GM12878 (cell line): ENCODE measurements at regions not wholly inside any gene's neighbourhood (a gene's known extent, or its start where the extent isn't known, plus 50 kb on each side); places are given as distances from the start of the nearest gene placed in this dataset.

ENCODE experiments used
- ATAC-seq: fragments of 200-7000 bp; cut with Tn5 transposase; 3 replicates; pipeline ENCODE4 v1.9.1; 2020; ENCODE audit warnings: mild to moderate bottlenecking, moderate library complexity
- BruUV-seq: library from RNA; stranded (reverse); fragments of 400-500 nt; replicated peaks from 2 replicates; lab custom pipeline; 2021; lab: Mats Ljungman, UMichigan
- CTCF ChIA-PET: fragments of 300-600 bp; sonication (Branson Sonifier 250); formaldehyde crosslinking; extraction: SDS; loops from one replicate; lab custom pipeline; 2021; ENCODE audit warnings: inconsistent platforms; lab: Yijun Ruan, JAX
- POLR2A ChIA-PET: fragments of 350-600 bp; formaldehyde crosslinking; extraction: SDS; loops from one replicate; lab custom pipeline; 2021; ENCODE audit warnings: inconsistent platforms; lab: Charles Lee
- RAD21 ChIA-PET: fragments of 300-600 bp; sonication (Branson Sonifier 250); formaldehyde crosslinking; loops from one replicate; lab custom pipeline; 2023; ENCODE audit warnings: antibody characterized with exemption; ENCODE audit not compliant: unreplicated experiment; lab: Charles Lee
- SMC1A ChIA-PET: fragments of 300-600 bp; sonication (Branson Sonifier 250); formaldehyde crosslinking; loops from one replicate; lab custom pipeline; 2023; ENCODE audit not compliant: unreplicated experiment, uncharacterized antibody; lab: Charles Lee
- DNase-seq: peaks from one replicate; pipeline ENCODE4 v3.0.0-alpha.2; 2011; ENCODE audit warnings: low read depth, low spot score
- FAIRE-seq: peaks from 3 replicates; lab custom pipeline; 2011; peaks lifted over from hg19 to GRCh38; lab: Jason Lieb, UNC
- H2AFZ ChIP-seq: 2 replicates; pipeline ENCODE4 v1.6.0; 2011; ENCODE audit warnings: low read depth, low read length, control low read depth; ENCODE audit not compliant: control insufficient read depth
- H3K27ac ChIP-seq: 2 replicates; pipeline ENCODE4 v1.5.1; 2011; ENCODE audit warnings: control low read depth; ENCODE audit not compliant: control insufficient read depth, insufficient read depth
- H3K27me3 ChIP-seq, 2 experiments: replicated peaks in 1 of 2; 2 replicates each; pipeline versions ENCODE4 v1.6.0 to v1.6.1; 2011; ENCODE audit warnings: low read length in 1 of 2; ENCODE audit not compliant: control insufficient read depth in 2 of 2, insufficient read depth in 2 of 2
- H3K36me3 ChIP-seq, 2 experiments: 2 replicates each; pipeline ENCODE4 v1.5.1; 2011; ENCODE audit warnings: low read length in 1 of 2; ENCODE audit not compliant: control insufficient read depth in 2 of 2, insufficient read depth in 2 of 2
- H3K4me1 ChIP-seq: 2 replicates; pipeline ENCODE4 v1.6.1; 2011; ENCODE audit warnings: mild to moderate bottlenecking, low read length, moderate library complexity, mixed read lengths; ENCODE audit not compliant: control insufficient read depth, insufficient read depth
- H3K4me2 ChIP-seq: 2 replicates; pipeline ENCODE4 v1.6.0; 2011; ENCODE audit warnings: control low read depth; ENCODE audit not compliant: control insufficient read depth, insufficient read depth
- H3K4me3 ChIP-seq: fragments of 200-600 bp; sonication (generic); 2 replicates; pipeline ENCODE4 v1.5.1; 2016
- H3K79me2 ChIP-seq: 2 replicates; pipeline ENCODE4 v1.6.0; 2011; ENCODE audit warnings: low read length; ENCODE audit not compliant: control insufficient read depth, insufficient read depth
- H3K9ac ChIP-seq: 2 replicates; pipeline ENCODE4 v1.8.0; 2011; ENCODE audit warnings: low read length, control low read depth, mixed read lengths; ENCODE audit not compliant: control insufficient read depth, insufficient read depth
- H3K9me3 ChIP-seq: replicated peaks from 3 replicates; pipeline ENCODE4 v1.5.1; 2011; ENCODE audit warnings: mild to moderate bottlenecking, low read length; ENCODE audit not compliant: control insufficient read depth, insufficient read depth
- H4K20me1 ChIP-seq: 2 replicates; pipeline ENCODE4 v1.6.0; 2011; ENCODE audit not compliant: control insufficient read depth, insufficient read depth
- BRCA1 ChIP-seq: IDR thresholded peaks from 2 replicates; pipeline ENCODE4 v1.6.1; 2011; ENCODE audit warnings: low read depth, low read length, improper control_type of control experiment
- CHD1 ChIP-seq: IDR thresholded peaks from 2 replicates; pipeline ENCODE4 v1.6.1; 2012; ENCODE audit warnings: low read depth, low read length, improper control_type of control experiment
- CREM ChIP-seq: IDR thresholded peaks from 2 replicates; pipeline ENCODE4 v1.6.1; 2014; ENCODE audit warnings: antibody characterized with exemption, low read depth
- EZH2 ChIP-seq: IDR thresholded peaks from 2 replicates; pipeline ENCODE4 v1.6.1; 2012; ENCODE audit warnings: low read depth, mild to moderate bottlenecking, control low read depth, inconsistent platforms, low read length, borderline replicate concordance; ENCODE audit not compliant: control insufficient read depth
- FOS ChIP-seq: IDR thresholded peaks from 3 replicates; pipeline ENCODE4 v1.6.1; 2011; ENCODE audit warnings: borderline replicate concordance; ENCODE audit not compliant: insufficient read length; ENCODE audit errors: extremely low read depth
- GATAD2B ChIP-seq: fragments of 450-650 bp; conservative IDR thresholded peaks from 2 replicates; pipeline ENCODE4 v1.6.1; 2017; ENCODE audit warnings: low read depth, mild to moderate bottlenecking, moderate library complexity
- MLLT1 ChIP-seq: fragments of 450-650 bp; IDR thresholded peaks from 2 replicates; pipeline ENCODE4 v1.6.1; 2016; ENCODE audit warnings: mild to moderate bottlenecking
- NBN ChIP-seq: fragments of 450-650 bp; IDR thresholded peaks from 2 replicates; pipeline ENCODE4 v1.6.1; 2016
- NFXL1 ChIP-seq: fragments of 450-650 bp; IDR thresholded peaks from 2 replicates; pipeline ENCODE4 v1.6.1; 2017; ENCODE audit warnings: antibody characterized with exemption, mild to moderate bottlenecking, borderline replicate concordance
- PAX8 ChIP-seq: fragments of 450-650 bp; IDR thresholded peaks from 2 replicates; pipeline ENCODE4 v1.6.1; 2017; ENCODE audit warnings: mild to moderate bottlenecking, moderate library complexity
- SMAD5 ChIP-seq: IDR thresholded peaks from 2 replicates; pipeline ENCODE4 v1.6.1; 2016; ENCODE audit warnings: antibody characterized with exemption, low read depth
- SP1 ChIP-seq: IDR thresholded peaks from one replicate; pipeline ENCODE4 v1.6.1; 2011; ENCODE audit warnings: low read depth, low read length
- SRF ChIP-seq, 2 experiments: IDR thresholded peaks; 2 replicates each; pipeline ENCODE4 v1.6.1; 2011; ENCODE audit warnings: low read depth in 2 of 2, low read length in 2 of 2, mild to moderate bottlenecking in 1 of 2, moderate library complexity in 1 of 2
- SUPT20H ChIP-seq: IDR thresholded peaks from 2 replicates; pipeline ENCODE4 v1.6.1; 2011; ENCODE audit warnings: low read depth, mild to moderate bottlenecking, low read length, moderate library complexity, borderline replicate concordance; ENCODE audit not compliant: control insufficient read depth
- ZBTB40 ChIP-seq: fragments of 450-650 bp; IDR thresholded peaks from 2 replicates; pipeline ENCODE4 v1.6.1; 2016; ENCODE audit warnings: mild to moderate bottlenecking, moderate library complexity, borderline replicate concordance
- WGBS: methylation state at CpG from one replicate; pipeline ENCODE4 v1.1.6; 2016; ENCODE audit warnings: low lambda C conversion rate; ENCODE audit not compliant: insufficient replicate concordance, insufficient coverage; ENCODE audit errors: missing lambda C conversion rate; 5-methylcytosine and 5-hydroxymethylcytosine counted together
- in situ Hi-C: fragments of 300-500 bp; cut with MboI; formaldehyde crosslinking; loops from 9 replicates; pipeline ENCODE4 v1.14.3; 2018; ENCODE audit warnings: mixed read lengths
- intact Hi-C: fragments of 100-400 bp; cut with micrococcal nuclease; formaldehyde crosslinking; loops from one replicate; pipeline ENCODE4 v1.14.2; 2022; ENCODE audit not compliant: unreplicated experiment
- TF ChIP-seq, protein P1 (sequence below): fragments of 450-650 bp; IDR thresholded peaks from 2 replicates; pipeline ENCODE4 v1.6.1; 2018; ENCODE audit warnings: borderline replicate concordance, mild to moderate bottlenecking; ENCODE audit not compliant: partially characterized antibody

- no peak overlapping the region for H3K27ac ChIP-seq
- no peak overlapping the region for H3K9ac ChIP-seq
- ChIA-PET RAD21 (no interaction called here), POLR2A (interaction anchor here (0.6 kb wide), 1 partner anchor 9 kb away, joined by 3 read pairs; no protein-coding TSS in a partner anchor), CTCF (no interaction called here), SMC1A (no interaction called here)
- no peak for ATAC-seq
- no peaks in the 10 kb centered on the region for H3K36me3 ChIP-seq
- H3K79me2 ChIP-seq: no peaks in the 10 kb centered on the region
- H3K4me3 ChIP-seq: no peak overlapping the region
- H3K4me1 ChIP-seq: no peaks in the 10 kb centered on the region
- no TSS peak for BruUV-seq
- no peak overlapping the region for H3K4me2 ChIP-seq
- in situ Hi-C loops: no loop called here
- no peaks in the 10 kb centered on the region for H3K9me3 ChIP-seq
- no peaks in the 10 kb centered on the region for H3K27me3 ChIP-seq
- no peak for DNase-seq
- FAIRE-seq: no peak
- intact Hi-C loops: no loop called here
- no peak overlapping the region for H2AFZ ChIP-seq
- WGBS: 28% methylated on average over 3 of the region's 3 CpGs
- no peaks in the 10 kb centered on the region for H4K20me1 ChIP-seq
- TF ChIP-seq, protein P1, sequence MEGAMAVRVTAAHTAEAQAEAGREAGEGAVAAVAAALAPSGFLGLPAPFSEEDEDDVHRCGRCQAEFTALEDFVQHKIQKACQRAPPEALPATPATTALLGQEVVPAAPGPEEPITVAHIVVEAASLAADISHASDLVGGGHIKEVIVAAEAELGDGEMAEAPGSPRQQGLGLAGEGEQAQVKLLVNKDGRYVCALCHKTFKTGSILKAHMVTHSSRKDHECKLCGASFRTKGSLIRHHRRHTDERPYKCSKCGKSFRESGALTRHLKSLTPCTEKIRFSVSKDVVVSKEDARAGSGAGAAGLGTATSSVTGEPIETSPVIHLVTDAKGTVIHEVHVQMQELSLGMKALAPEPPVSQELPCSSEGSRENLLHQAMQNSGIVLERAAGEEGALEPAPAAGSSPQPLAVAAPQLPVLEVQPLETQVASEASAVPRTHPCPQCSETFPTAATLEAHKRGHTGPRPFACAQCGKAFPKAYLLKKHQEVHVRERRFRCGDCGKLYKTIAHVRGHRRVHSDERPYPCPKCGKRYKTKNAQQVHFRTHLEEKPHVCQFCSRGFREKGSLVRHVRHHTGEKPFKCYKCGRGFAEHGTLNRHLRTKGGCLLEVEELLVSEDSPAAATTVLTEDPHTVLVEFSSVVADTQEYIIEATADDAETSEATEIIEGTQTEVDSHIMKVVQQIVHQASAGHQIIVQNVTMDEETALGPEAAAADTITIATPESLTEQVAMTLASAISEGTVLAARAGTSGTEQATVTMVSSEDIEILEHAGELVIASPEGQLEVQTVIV: no peak
- no peak for TF ChIP-seq NBN
- TF ChIP-seq PAX8: no peak
- TF ChIP-seq CREM: no peak
- no peak for TF ChIP-seq SRF (IDR thresholded peaks at IDR 0.05; ENCODE audit: low read depth in 2 of 2, low read length in 2 of 2)
- TF ChIP-seq SUPT20H: no peak
- no peak for TF ChIP-seq SMAD5
- no peak for TF ChIP-seq ZBTB40
- TF ChIP-seq MLLT1: no peak
- no peak for TF ChIP-seq NFXL1
- no peak for TF ChIP-seq CHD1
- no peak for TF ChIP-seq GATAD2B
- no peak for TF ChIP-seq FOS
- TF ChIP-seq BRCA1: no peak
- no peak for TF ChIP-seq SP1
- TF ChIP-seq EZH2: no peak
These were observed 115.6 kb upstream of the NOCT start for GRCh38 chr4:138899999-138900398.
